ENCODE measurements at regions not wholly inside any gene's neighbourhood (a gene's known extent, or its start where the extent isn't known, plus 50 kb on each side); places are given as distances from the start of the nearest gene placed in this dataset.
A peak's percentile ranks its signal among the peaks of the same experiment; 100 is the strongest.

- Histone ChIP-seq H3K27me3 (ENCODE audit: insufficient read depth, poor library complexity, severe bottlenecking) (no peaks in the 10 kb centered on the region), H3K9me3 (ENCODE audit: severe bottlenecking) (no peaks in the 10 kb centered on the region), H3K4me1 (ENCODE audit: insufficient read depth, poor library complexity, severe bottlenecking) (peaks cover 2% of the 10 kb centered on the region), H3K4me3 (ENCODE audit: severe bottlenecking) (no peak overlapping the region), H3K27ac (ENCODE audit: poor library complexity, severe bottlenecking) (no peak overlapping the region), H3K36me3 (ENCODE audit: low read depth) (no peaks in the 10 kb centered on the region)
- no peak for TF ChIP-seq CTCF (IDR thresholded peaks at IDR 0.05; ENCODE audit: poor library complexity, severe bottlenecking)
- DNase-seq (ENCODE audit: low spot score), result no peak
- no peak for ATAC-seq (ENCODE audit: low read depth)
These were observed 251.5 kb upstream of the FN1 start for GRCh38 chr2:215687149-215688031.

- no peak for DNase-seq (ENCODE audit: low spot score)
These were observed 249.5 kb upstream of the FN1 start for GRCh38 chr2:215685238-215685990.

DNA sequence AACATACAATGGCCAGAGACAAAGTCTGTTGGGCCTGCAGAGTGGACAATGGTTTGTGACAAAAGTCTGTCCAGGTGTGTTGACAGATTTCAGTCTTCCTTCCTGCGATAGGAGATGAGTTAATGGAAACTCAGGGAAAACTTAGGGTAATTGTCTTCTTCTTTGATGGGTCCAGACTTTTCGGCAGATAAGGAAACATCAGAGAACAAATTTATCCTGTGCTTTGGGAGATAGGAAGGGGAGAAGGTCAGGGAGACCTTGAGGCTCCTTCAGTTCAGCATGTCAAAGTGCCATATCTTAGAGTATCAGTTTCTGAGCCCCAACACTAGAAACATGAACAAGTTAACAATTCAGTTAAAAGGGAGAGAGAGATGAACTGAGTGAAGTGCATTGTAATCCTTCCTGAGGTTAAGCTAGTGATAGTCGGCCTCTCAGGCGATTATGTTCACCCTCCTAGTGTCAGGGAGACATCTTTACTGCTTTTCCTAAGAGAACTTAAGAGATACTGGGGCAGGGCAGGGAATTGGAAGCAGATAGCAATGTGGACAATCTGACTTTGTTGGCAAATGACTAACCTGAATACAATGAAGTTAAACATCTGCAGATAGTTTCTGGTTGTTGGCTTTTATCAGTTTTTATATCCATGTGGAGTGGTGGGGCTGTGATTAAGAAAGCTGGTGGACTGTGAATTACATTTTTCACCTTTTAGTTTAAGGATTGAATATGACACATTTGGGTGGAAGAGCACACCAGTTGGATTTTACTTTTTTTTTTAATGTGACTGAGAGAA, 248.8 kb upstream of the FN1 start:
- peak; percentile 32; the same call in 1 of the 3 replicates for ATAC-seq (ENCODE audit: low read depth)
- peaks cover 14% of the 10 kb centered on the region for H3K4me1 ChIP-seq (ENCODE audit: insufficient read depth, poor library complexity, severe bottlenecking)

More at GRCh38 chr2:215685238-215685990, 249.5 kb upstream of the FN1 start:
- Histone ChIP-seq H3K36me3 (ENCODE audit: low read depth) (no peaks in the 10 kb centered on the region), H3K4me1 (ENCODE audit: insufficient read depth, poor library complexity, severe bottlenecking) (peaks cover 13% of the 10 kb centered on the region), H3K4me3 (ENCODE audit: severe bottlenecking) (no peak overlapping the region), H3K9me3 (ENCODE audit: severe bottlenecking) (no peaks in the 10 kb centered on the region), H3K27ac (ENCODE audit: poor library complexity, severe bottlenecking) (peak overlapping the region; percentile 2), H3K27me3 (ENCODE audit: insufficient read depth, poor library complexity, severe bottlenecking) (no peaks in the 10 kb centered on the region)
- no peak for TF ChIP-seq CTCF (IDR thresholded peaks at IDR 0.05; ENCODE audit: poor library complexity, severe bottlenecking)
- no peak for ATAC-seq (ENCODE audit: low read depth)

GRCh38 chr2:215683295-215683694, 247.4 kb upstream of the FN1 start:
- H3K4me3 ChIP-seq (ENCODE audit: severe bottlenecking), result no peak overlapping the region
- H3K9me3 ChIP-seq (ENCODE audit: severe bottlenecking), result no peaks in the 10 kb centered on the region
- peaks cover 14% of the 10 kb centered on the region for H3K4me1 ChIP-seq (ENCODE audit: insufficient read depth, poor library complexity, severe bottlenecking)
- no peaks in the 10 kb centered on the region for H3K27me3 ChIP-seq (ENCODE audit: insufficient read depth, poor library complexity, severe bottlenecking)
- TF ChIP-seq CTCF (IDR thresholded peaks at IDR 0.05; ENCODE audit: poor library complexity, severe bottlenecking), result no peak
- DNase-seq (ENCODE audit: low spot score) (no peak), ATAC-seq (ENCODE audit: low read depth) (no peak)
- H3K27ac ChIP-seq (ENCODE audit: poor library complexity, severe bottlenecking), result no peak overlapping the region
- H3K36me3 ChIP-seq (ENCODE audit: low read depth), result no peaks in the 10 kb centered on the region

More for the DNA sequence above, 248.8 kb upstream of the FN1 start:
- H3K4me3 ChIP-seq (ENCODE audit: severe bottlenecking), result no peak overlapping the region
- no peak for TF ChIP-seq CTCF (IDR thresholded peaks at IDR 0.05; ENCODE audit: poor library complexity, severe bottlenecking)
- H3K27ac ChIP-seq (ENCODE audit: poor library complexity, severe bottlenecking), result peak overlapping the region; percentile 2
- no peaks in the 10 kb centered on the region for H3K27me3 ChIP-seq (ENCODE audit: insufficient read depth, poor library complexity, severe bottlenecking)
- H3K36me3 ChIP-seq (ENCODE audit: low read depth), result no peaks in the 10 kb centered on the region
- DNase-seq (ENCODE audit: low spot score), result no peak
- H3K9me3 ChIP-seq (ENCODE audit: severe bottlenecking), result no peaks in the 10 kb centered on the region

Measured in RWPE2 (cell line).